HG02870 (cell line): ENCODE measurements at regions not wholly inside any gene's neighbourhood (a gene's known extent, or its start where the extent isn't known, plus 50 kb on each side); places are given as distances from the start of the nearest gene placed in this dataset.
"Not testable (repeated sequence)": the region's sequence is repeated elsewhere in the genome, so short reads cannot be mapped to it uniquely, and the experiment has no call there.

ENCODE experiments used
- ATAC-seq: cut with Tn5 transposase; IDR thresholded peaks from one replicate; pipeline ENCODE4 v1.9.1; 2021; ENCODE audit warnings: mild to moderate bottlenecking, moderate library complexity; ENCODE audit not compliant: unreplicated experiment

- ATAC-seq, result no peak
Observed at GRCh38 chr6:147667082-147667481, 158.6 kb downstream of the SAMD5 start.

GRCh38 chr6:147674099-147674498, 165.6 kb downstream of the SAMD5 start:
- ATAC-seq, result no peak

GRCh38 chr6:147674794-147675193, 166.3 kb downstream of the SAMD5 start:
- no peak for ATAC-seq

GRCh38 chr6:147675281-147675680, 166.8 kb downstream of the SAMD5 start:
- ATAC-seq, result no peak

GRCh38 chr6:147676495-147677199, 168.2 kb downstream of the SAMD5 start:
- no peak for ATAC-seq

GRCh38 chr6:147677647-147678046, 169.2 kb downstream of the SAMD5 start:
- ATAC-seq, result no peak

- no peak for ATAC-seq
Observed at GRCh38 chr6:147678253-147678652, 169.8 kb downstream of the SAMD5 start.

- no peak for ATAC-seq
Observed at GRCh38 chr6:147684906-147685305, 176.4 kb downstream of the SAMD5 start.

GRCh38 chr6:147689398-147689797, 180.9 kb downstream of the SAMD5 start:
- no peak for ATAC-seq

GRCh38 chr6:147691446-147691845, 183.0 kb downstream of the SAMD5 start:
- no peak for ATAC-seq

- no peak for ATAC-seq
Observed at GRCh38 chr6:147693181-147693580, 184.7 kb downstream of the SAMD5 start.

- not testable (repeated sequence) for ATAC-seq
Observed at GRCh38 chr6:147694556-147694955, 186.1 kb downstream of the SAMD5 start.

- no peak for ATAC-seq
Observed at GRCh38 chr6:147695819-147696218, 187.3 kb downstream of the SAMD5 start.

GRCh38 chr6:147699140-147699539, 190.7 kb downstream of the SAMD5 start:
- ATAC-seq, result no peak

- ATAC-seq, result no peak
Observed at GRCh38 chr6:147699637-147700036, 191.1 kb downstream of the SAMD5 start.

- no peak for ATAC-seq
Observed at GRCh38 chr6:147700436-147701209, 192.1 kb downstream of the SAMD5 start.

- ATAC-seq, result no peak
Observed at GRCh38 chr6:147704691-147705090, 196.2 kb downstream of the SAMD5 start.

GRCh38 chr6:147707524-147707923, 199.0 kb downstream of the SAMD5 start:
- no peak for ATAC-seq

GRCh38 chr6:147708170-147708569, 199.7 kb downstream of the SAMD5 start:
- no peak for ATAC-seq

GRCh38 chr6:147709396-147710272, 201.1 kb downstream of the SAMD5 start:
- no peak for ATAC-seq

- ATAC-seq, result no peak
Observed at GRCh38 chr6:147710890-147711289, 202.4 kb downstream of the SAMD5 start.
